22Rv1 (cell line): ENCODE measurements at regions not wholly inside any gene's neighbourhood (a gene's known extent, or its start where the extent isn't known, plus 50 kb on each side); places are given as distances from the start of the nearest gene placed in this dataset.
"Not testable (repeated sequence)": the region's sequence is repeated elsewhere in the genome, so short reads cannot be mapped to it uniquely, and the experiment has no call there.

ENCODE experiments used
- CTCF ChIP-seq: fragments of 450-650 bp; IDR thresholded peaks from 2 replicates; pipeline ENCODE4 v1.5.1; 2017; ENCODE audit warnings: mild to moderate bottlenecking
- ZFX ChIP-seq: fragments of 450-650 bp; IDR thresholded peaks from 2 replicates; pipeline ENCODE4 v1.6.1; 2017; ENCODE audit warnings: antibody characterized with exemption, borderline replicate concordance

- TF ChIP-seq CTCF, ZFX: not testable (repeated sequence)
These were observed 404.8 kb downstream of the TSHZ3 start for GRCh38 chr19:30944276-30944932.
